HG02943 (cell line): ENCODE measurements at regions not wholly inside any gene's neighbourhood (a gene's known extent, or its start where the extent isn't known, plus 50 kb on each side); places are given as distances from the start of the nearest gene placed in this dataset.
"Not testable (repeated sequence)": the region's sequence is repeated elsewhere in the genome, so short reads cannot be mapped to it uniquely, and the experiment has no call there.

ENCODE experiments used
- ATAC-seq: cut with Tn5 transposase; IDR thresholded peaks from one replicate; pipeline ENCODE4 v1.9.1; 2021; ENCODE audit warnings: mild to moderate bottlenecking, low read depth, moderate library complexity; ENCODE audit not compliant: unreplicated experiment

GRCh38 chr12:92987362-92987761, 58.3 kb upstream of the EEA1 start:
- ATAC-seq, result peak; percentile 32

GRCh38 chr12:92987846-92988621, 58.9 kb upstream of the EEA1 start:
- ATAC-seq, result peak; percentile 91

DNA sequence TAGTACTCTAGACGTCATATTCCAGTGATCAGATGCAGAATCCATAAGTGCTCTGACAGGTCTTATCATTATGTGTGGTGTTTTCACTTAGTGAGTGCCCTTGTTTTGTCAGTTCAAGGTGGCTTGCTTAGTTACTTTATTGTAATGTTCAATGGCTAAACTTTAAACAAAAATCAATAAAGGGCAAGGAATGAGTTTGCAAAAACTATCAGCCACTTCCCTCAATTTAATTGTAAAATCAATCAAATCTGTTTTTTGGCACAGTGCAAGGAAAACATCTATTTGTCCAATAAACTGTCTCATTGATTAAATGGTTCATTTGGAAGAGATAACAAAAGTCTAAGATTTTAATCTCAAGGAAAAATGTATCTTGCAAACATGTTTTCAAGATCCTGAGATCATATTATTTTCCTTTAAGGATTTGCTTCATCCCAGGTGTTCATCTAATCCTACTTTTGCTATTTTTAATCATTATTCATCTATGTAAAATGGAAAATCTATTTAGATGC, 59.6 kb upstream of the EEA1 start:
- no peak for ATAC-seq

DNA sequence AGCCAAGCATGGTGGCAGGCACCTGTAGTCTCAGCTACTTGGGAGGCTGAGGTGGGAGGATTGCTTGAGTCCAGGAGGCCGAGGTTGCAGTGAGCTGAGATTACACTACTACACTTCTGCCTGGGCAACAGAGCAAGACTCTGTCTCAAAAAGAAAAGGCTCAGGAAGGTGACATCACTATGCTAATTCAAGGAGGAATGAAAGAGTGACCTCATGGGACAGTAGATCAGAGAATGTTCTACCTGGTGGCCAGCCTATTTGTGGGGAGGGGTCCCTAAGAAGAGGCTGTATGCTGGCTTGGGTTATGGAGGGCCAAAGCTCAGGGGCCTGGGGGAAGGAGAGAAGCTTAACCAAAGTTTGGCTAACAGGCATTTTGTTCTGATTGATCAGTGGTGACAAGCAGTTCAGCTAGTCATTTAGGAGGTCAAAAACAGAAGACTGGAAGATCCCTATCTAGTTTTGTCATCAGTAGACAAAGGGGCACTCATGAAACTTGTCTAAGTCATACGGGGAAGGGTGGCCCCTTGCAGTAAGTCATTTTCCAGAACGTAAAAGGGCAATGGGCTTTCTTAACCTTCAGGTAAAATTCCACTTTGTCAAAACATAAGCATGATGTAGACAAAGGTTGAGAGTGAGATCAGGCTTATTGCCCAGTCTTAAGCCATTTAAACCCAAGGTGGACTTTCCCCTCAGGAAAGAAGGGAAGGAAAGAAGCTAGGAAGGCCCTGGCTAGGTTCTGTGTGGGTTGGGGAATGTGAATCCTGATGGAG, 60.8 kb upstream of the EEA1 start:
- no peak for ATAC-seq

DNA sequence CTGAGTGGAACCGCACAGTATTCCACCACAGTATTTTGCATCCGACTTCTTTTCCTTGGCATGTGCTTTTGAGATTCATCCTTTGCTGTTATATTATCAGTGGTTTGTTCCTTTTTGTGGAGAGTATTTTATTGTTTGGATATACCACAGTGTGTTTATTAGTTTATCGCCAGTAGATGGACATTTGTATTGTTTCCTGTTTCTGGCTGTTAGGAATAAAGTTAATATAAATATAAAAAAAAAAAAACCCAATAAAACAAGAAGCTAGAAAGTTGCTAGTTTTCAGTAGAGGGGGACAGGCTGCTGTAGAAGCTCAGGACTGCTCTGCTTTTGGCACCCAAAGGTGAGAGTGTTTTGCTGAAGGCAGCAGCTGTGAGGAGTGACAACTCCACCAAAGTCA, 62.0 kb upstream of the EEA1 start:
- ATAC-seq, result no peak

DNA sequence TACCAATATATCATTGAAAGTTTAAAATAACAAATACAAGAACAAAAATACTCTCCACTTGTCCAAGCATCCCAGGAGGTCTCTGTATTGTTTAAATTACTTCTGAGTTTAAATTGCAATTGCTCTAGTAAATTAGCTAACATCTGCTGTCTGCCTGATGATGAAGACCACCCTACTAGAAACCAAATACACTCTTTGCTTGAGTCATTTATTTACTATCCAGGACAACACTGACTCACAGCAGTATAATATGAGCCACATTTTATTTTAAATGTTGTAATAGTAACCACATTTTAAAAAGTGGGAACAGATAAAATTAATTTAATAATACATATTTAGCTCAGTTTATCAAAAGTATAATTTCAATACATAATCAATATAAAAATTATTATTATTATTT, 62.9 kb upstream of the EEA1 start:
- no peak for ATAC-seq

DNA sequence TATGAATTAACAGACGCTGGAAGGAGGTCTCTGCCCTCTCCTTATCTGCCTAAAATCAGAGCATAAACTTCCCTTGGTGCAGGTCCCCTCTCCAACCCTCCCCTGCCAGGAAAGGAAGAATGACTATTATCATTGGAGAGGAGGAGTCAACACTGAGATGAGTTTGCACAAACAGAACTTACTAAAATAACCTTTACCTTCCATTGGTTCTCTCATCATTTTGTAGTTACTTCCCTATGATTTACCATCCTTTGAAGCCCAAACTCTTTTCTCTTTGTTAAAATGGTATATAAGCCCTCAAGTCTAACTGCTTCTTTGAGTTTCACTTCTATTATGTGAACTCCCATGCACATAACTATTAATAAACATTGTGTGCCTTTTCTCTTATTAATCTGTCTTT, 64.2 kb upstream of the EEA1 start:
- ATAC-seq, result no peak

GRCh38 chr12:92995258-92995903, 66.3 kb upstream of the EEA1 start:
- peak; percentile 58 for ATAC-seq

DNA sequence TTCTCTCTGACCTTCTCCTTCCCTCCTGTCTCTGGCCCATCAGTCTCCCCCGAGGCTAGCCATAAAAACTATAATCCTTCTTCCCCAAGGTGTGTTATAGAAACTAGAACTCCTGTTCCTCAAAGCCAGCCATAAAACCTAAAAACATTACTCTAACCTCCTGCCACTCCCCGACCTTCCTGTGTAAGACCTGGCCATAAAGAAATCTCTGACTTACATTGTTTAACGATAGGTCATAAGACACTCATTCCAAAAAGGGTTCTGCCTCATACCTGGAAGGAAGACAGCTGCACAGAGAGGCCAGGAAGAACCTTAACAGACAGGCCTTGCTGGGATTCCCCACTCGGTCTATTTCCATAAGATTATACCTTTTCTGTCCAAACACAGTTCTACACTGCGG, 70.9 kb upstream of the EEA1 start:
- ATAC-seq, result no peak

DNA sequence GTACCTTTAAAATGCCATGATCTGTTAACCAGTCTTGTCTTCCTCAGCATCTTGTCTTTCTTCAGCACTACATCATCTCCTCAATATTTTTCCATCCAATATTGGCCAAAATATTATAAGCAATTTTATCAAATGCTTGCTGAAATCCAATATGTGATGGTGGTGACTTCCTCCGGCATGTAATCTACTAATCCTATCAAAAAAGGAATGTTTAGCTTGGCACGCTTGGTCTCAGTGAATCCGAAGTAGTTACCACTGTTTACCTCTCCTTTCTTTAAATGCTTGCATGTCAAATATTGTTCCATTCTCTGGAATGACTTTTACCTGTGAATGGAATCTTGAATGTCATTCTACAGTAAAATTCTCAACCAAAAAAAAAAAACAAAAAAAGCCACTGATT, 72.3 kb upstream of the EEA1 start:
- no peak for ATAC-seq

- no peak for ATAC-seq
Measured at GRCh38 chr12:93002293-93003054, 73.4 kb upstream of the EEA1 start.

DNA sequence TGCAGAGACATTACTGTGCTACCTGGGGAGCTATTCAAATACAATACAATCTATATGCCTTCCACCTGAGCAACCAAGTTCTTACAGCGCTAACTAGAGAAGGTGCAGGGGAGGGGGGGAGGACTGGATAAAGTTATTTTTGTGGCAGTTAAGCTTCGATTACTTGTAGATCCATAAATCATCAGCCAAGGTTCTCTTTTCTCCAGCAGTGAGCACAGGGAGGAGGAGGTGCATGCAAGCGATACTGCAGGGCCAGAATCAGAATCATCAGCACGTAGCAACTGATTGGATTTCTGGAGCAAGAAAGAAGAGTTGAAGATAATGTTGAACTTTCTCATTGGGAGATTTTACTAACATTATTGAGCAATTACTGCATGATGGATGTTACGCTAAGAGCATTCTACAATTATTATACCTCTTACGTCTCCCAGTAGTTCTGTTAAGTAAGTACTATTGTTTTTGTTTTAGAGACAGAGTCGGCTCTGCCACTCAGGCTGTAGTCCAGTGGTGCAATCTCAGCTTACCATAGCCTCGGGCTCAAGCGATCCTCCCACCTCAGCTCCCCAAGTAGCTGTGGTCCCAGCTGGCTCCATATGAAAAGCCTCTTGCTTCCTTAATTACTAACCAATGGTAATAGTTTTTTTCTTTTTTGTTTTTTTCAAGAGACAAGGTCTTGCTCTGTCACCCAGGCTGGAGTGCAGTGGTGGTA, 74.6 kb upstream of the EEA1 start:
- ATAC-seq, result no peak

DNA sequence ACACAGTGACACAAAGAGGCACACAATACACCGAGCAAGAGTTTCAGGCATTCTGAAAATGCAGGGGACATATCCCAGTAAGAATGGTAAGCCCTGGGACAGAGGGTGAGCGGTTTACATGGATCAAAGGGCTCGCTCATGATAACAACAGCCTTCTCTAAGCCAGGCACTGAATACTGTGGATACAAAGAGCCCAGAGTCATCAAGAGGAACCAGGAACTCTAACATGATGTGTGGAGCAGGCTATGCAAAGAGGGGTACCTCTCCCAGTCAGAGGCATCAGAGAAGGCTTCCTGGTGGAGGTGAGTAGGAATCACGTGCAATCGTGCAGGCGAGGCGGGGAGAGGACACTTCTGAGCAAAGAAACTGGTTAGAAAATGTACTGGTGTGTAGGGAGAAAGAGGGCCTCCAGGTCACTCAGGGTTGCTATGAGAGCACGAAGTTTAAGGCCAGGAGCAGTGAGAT, 76.9 kb upstream of the EEA1 start:
- no peak for ATAC-seq

GRCh38 chr12:93006471-93007208, 77.5 kb upstream of the EEA1 start:
- no peak for ATAC-seq

DNA sequence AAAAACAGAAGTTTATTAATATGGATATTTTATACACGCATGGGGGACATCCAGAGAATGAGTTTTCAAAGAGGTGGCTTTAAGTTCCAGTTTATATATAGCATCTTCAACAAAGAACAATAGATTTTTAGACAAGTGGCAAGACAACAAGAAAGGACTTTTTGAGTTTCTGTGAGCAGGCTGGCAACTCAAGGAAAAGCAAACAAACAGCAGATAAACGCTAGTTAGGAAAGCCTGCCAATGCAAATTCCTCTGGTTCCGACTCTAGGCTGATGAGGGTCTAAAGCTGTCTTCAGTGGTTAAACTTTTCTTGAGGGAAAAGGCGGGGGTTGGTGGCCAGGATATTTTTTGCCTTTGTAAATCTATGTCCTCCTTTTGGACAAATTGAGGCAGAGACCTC, 78.4 kb upstream of the EEA1 start:
- ATAC-seq, result no peak

GRCh38 chr12:93008044-93008778, 79.1 kb upstream of the EEA1 start:
- ATAC-seq, result peak; percentile 91

GRCh38 chr12:93008880-93009279, 79.8 kb upstream of the EEA1 start:
- not testable (repeated sequence) for ATAC-seq

GRCh38 chr12:93009533-93009932, 80.4 kb upstream of the EEA1 start:
- ATAC-seq, result no peak
